Mesothelial cell of epicardium (in vitro differentiated cells): ENCODE measurements at regions not wholly inside any gene's neighbourhood (a gene's known extent, or its start where the extent isn't known, plus 50 kb on each side); places are given as distances from the start of the nearest gene placed in this dataset.
"Not testable (repeated sequence)": the region's sequence is repeated elsewhere in the genome, so short reads cannot be mapped to it uniquely, and the experiment has no call there.

Experiments used
- DNase-seq, 2 experiments: peaks; one replicate each; pipeline ENCODE4 v3.0.0; 2021; ENCODE audit warnings: low spot score in 2 of 2; ENCODE audit not compliant: unreplicated experiment in 2 of 2
- H3K27ac Mint-ChIP-seq: 2 replicates; pipeline ENCODE4 v1.8.0; 2021; ENCODE audit warnings: mixed read lengths
- H3K27me3 Mint-ChIP-seq: 2 replicates; pipeline ENCODE4 v1.8.0; 2021; ENCODE audit warnings: low read depth, mixed read lengths
- H3K36me3 Mint-ChIP-seq: 2 replicates; pipeline ENCODE4 v1.8.0; 2021; ENCODE audit warnings: mixed read lengths
- H3K4me1 Mint-ChIP-seq: 2 replicates; pipeline ENCODE4 v1.8.0; 2021; ENCODE audit warnings: mixed read lengths
- H3K4me3 Mint-ChIP-seq: 2 replicates; pipeline ENCODE4 v1.8.0; 2021; ENCODE audit warnings: mild to moderate bottlenecking, moderate library complexity, mixed read lengths
- H3K9me3 Mint-ChIP-seq: 2 replicates; pipeline ENCODE4 v1.8.0; 2021; ENCODE audit warnings: mixed read lengths
- CTCF ChIP-seq: fragments of 200-600 bp; sonication (generic); IDR thresholded peaks from one replicate; pipeline ENCODE4 v1.5.0; 2021; ENCODE audit warnings: antibody characterized with exemption; ENCODE audit not compliant: unreplicated experiment

GRCh38 chr9:27673641-27674040 lies 100.4 kb upstream of the C9orf72 start:
- no peak for DNase-seq
- no peaks in the 10 kb centered on the region for H3K36me3 Mint-ChIP-seq
- H3K9me3 Mint-ChIP-seq: no peaks in the 10 kb centered on the region
- no peaks in the 10 kb centered on the region for H3K27me3 Mint-ChIP-seq
- no peak overlapping the region for H3K4me3 Mint-ChIP-seq
- H3K27ac Mint-ChIP-seq: no peak overlapping the region
- peaks cover 15% of the 10 kb centered on the region for H3K4me1 Mint-ChIP-seq
- no peak for TF ChIP-seq CTCF

GRCh38 chr9:27675354-27675753 lies 102.1 kb upstream of the C9orf72 start:
- H3K27me3 Mint-ChIP-seq: no peaks in the 10 kb centered on the region
- no peak overlapping the region for H3K27ac Mint-ChIP-seq
- no peak overlapping the region for H3K4me3 Mint-ChIP-seq
- DNase-seq: no peak
- no peak for TF ChIP-seq CTCF
- peaks cover 17% of the 10 kb centered on the region for H3K4me1 Mint-ChIP-seq
- H3K9me3 Mint-ChIP-seq: no peaks in the 10 kb centered on the region
- H3K36me3 Mint-ChIP-seq: no peaks in the 10 kb centered on the region

- H3K4me1 Mint-ChIP-seq: peaks cover 18% of the 10 kb centered on the region
- no peak for TF ChIP-seq CTCF
- H3K27ac Mint-ChIP-seq: no peak overlapping the region
- H3K27me3 Mint-ChIP-seq: no peaks in the 10 kb centered on the region
- H3K9me3 Mint-ChIP-seq: no peaks in the 10 kb centered on the region
- H3K4me3 Mint-ChIP-seq: no peak overlapping the region
- H3K36me3 Mint-ChIP-seq: no peaks in the 10 kb centered on the region
- no peak for DNase-seq
Observed at GRCh38 chr9:27676827-27677226, 103.5 kb upstream of the C9orf72 start.

GRCh38 chr9:27679338-27679737 lies 106.1 kb upstream of the C9orf72 start:
- H3K4me3 Mint-ChIP-seq: no peak overlapping the region
- TF ChIP-seq CTCF: no peak
- no peaks in the 10 kb centered on the region for H3K36me3 Mint-ChIP-seq
- no peak for DNase-seq
- H3K27ac Mint-ChIP-seq: no peak overlapping the region
- peaks cover 9% of the 10 kb centered on the region for H3K4me1 Mint-ChIP-seq
- H3K9me3 Mint-ChIP-seq: no peaks in the 10 kb centered on the region
- no peaks in the 10 kb centered on the region for H3K27me3 Mint-ChIP-seq

GRCh38 chr9:27683181-27683580 lies 109.9 kb upstream of the C9orf72 start:
- no peak for TF ChIP-seq CTCF
- Mint-ChIP-seq H3K36me3 (no peaks in the 10 kb centered on the region), H3K9me3 (peaks cover 3% of the 10 kb centered on the region), H3K4me1 (peaks cover 9% of the 10 kb centered on the region), H3K27me3 (no peaks in the 10 kb centered on the region), H3K4me3 (no peak overlapping the region), H3K27ac (no peak overlapping the region)
- no peak for DNase-seq

- H3K27ac Mint-ChIP-seq: no peak overlapping the region
- no peaks in the 10 kb centered on the region for H3K27me3 Mint-ChIP-seq
- DNase-seq: no peak
- no peak overlapping the region for H3K4me3 Mint-ChIP-seq
- H3K36me3 Mint-ChIP-seq: no peaks in the 10 kb centered on the region
- H3K4me1 Mint-ChIP-seq: peaks cover 6% of the 10 kb centered on the region
- no peak for TF ChIP-seq CTCF
- H3K9me3 Mint-ChIP-seq: peaks cover 11% of the 10 kb centered on the region
Observed at GRCh38 chr9:27688954-27689353, 115.7 kb upstream of the C9orf72 start.

GRCh38 chr9:27690816-27691215 lies 117.5 kb upstream of the C9orf72 start:
- H3K36me3 Mint-ChIP-seq, H3K4me1 Mint-ChIP-seq, H3K27ac Mint-ChIP-seq, H3K27me3 Mint-ChIP-seq: not testable (repeated sequence)
- peaks cover 11% of the 10 kb centered on the region for H3K9me3 Mint-ChIP-seq
- peak in 1 of 2 experiments; percentile 38 for DNase-seq
- peak overlapping the region; percentile 74 for H3K4me3 Mint-ChIP-seq
